Stimulated activated naive B cell treated with anti-CD40 and anti-IgM and Interleukin-4, amounts not matched to agents 10 μg/mL and 1 μg/mL and 100 μg/mL, for 72 hours (primary cell): ENCODE measurements at regions not wholly inside any gene's neighbourhood (a gene's known extent, or its start where the extent isn't known, plus 50 kb on each side); places are given as distances from the start of the nearest gene placed in this dataset.

Experiments used
- ATAC-seq, 2 donors: fragments of 150-1000 bp; cut with Tn5 transposase; replicated peaks; 2 replicates each; pipeline ENCODE4 v1.10.0; 2021; ENCODE audit warnings: moderate library complexity in 1 of 2
- DNase-seq: peaks from one replicate; pipeline ENCODE4 v3.0.0; 2021
- H3K27ac Mint-ChIP-seq: one replicate; pipeline ENCODE4 v1.8.0; 2022; ENCODE audit warnings: mild to moderate bottlenecking, mixed read lengths
- H3K27me3 Mint-ChIP-seq, 2 donors: one replicate each; pipeline ENCODE4 v1.8.0; 2022; ENCODE audit warnings: mixed read lengths in 2 of 2
- H3K36me3 Mint-ChIP-seq, 2 donors: one replicate each; pipeline ENCODE4 v1.8.0; 2022; ENCODE audit warnings: mixed read lengths in 2 of 2, mild to moderate bottlenecking in 1 of 2
- H3K4me1 Mint-ChIP-seq, 2 donors: one replicate each; pipeline ENCODE4 v1.8.0; 2022; ENCODE audit warnings: mixed read lengths in 2 of 2, mild to moderate bottlenecking in 1 of 2
- H3K4me3 Mint-ChIP-seq, 2 donors: one replicate each; pipeline ENCODE4 v1.8.0; 2022; ENCODE audit warnings: mild to moderate bottlenecking in 2 of 2, mixed read lengths in 2 of 2, moderate library complexity in 1 of 2
- H3K9me3 Mint-ChIP-seq, 2 donors: one replicate each; pipeline ENCODE4 v1.8.0; 2022; ENCODE audit warnings: mixed read lengths in 2 of 2, mild to moderate bottlenecking in 1 of 2

GRCh38 chr7:159239028-159239427 lies 94.4 kb upstream of the VIPR2 start:
- no peak overlapping the region for H3K27ac Mint-ChIP-seq
- no peaks in the 10 kb centered on the region for H3K36me3 Mint-ChIP-seq
- no peak overlapping the region for H3K4me3 Mint-ChIP-seq
- no peaks in the 10 kb centered on the region for H3K4me1 Mint-ChIP-seq
- no peaks in the 10 kb centered on the region for H3K9me3 Mint-ChIP-seq
- ATAC-seq, result no peak
- H3K27me3 Mint-ChIP-seq, result peaks cover 23 to 34% of the 10 kb centered on the region in 2 donors
- no peak for DNase-seq

GRCh38 chr7:159238541-159238940 lies 93.9 kb upstream of the VIPR2 start:
- Mint-ChIP-seq H3K4me1 (no peaks in the 10 kb centered on the region), H3K27ac (no peak overlapping the region), H3K36me3 (no peaks in the 10 kb centered on the region), H3K27me3 (peaks cover 23 to 31% of the 10 kb centered on the region in 2 donors), H3K4me3 (no peak overlapping the region), H3K9me3 (no peaks in the 10 kb centered on the region)
- DNase-seq (no peak), ATAC-seq (no peak)

- no peaks in the 10 kb centered on the region for H3K4me1 Mint-ChIP-seq
- H3K27me3 Mint-ChIP-seq, result peaks cover 23 to 31% of the 10 kb centered on the region in 2 donors
- no peak overlapping the region for H3K4me3 Mint-ChIP-seq
- no peak for ATAC-seq
- DNase-seq, result no peak
- H3K9me3 Mint-ChIP-seq, result no peaks in the 10 kb centered on the region
- H3K36me3 Mint-ChIP-seq, result no peaks in the 10 kb centered on the region
- no peak overlapping the region for H3K27ac Mint-ChIP-seq
Observed at GRCh38 chr7:159237022-159237653, 92.5 kb upstream of the VIPR2 start.

DNA sequence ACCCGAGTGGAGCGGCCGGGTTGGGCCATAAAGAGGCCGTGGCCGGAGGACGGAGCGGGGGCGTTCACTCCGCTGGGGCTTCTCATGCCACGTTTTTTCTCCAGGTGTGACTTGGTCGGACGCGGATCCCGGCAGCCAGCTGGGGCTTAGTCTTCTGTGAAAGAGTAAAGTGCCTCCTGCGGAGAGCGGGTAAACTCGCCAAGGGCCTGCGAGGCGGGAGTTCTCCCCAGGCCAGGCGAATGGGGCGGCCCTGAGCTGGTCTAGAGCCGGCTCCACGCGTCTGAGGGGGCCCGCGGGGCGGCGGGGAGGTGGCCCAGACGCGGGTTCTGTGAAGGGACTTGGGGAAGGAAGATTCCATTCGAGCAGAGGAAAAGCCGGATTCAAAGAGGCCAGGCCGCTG lies 86.3 kb upstream of the VIPR2 start:
- H3K27ac Mint-ChIP-seq, result no peak overlapping the region

GRCh38 chr7:159229683-159230475 lies 85.2 kb upstream of the VIPR2 start:
- H3K27ac Mint-ChIP-seq, result no peak overlapping the region
- H3K4me1 Mint-ChIP-seq, result no peaks in the 10 kb centered on the region
- H3K4me3 Mint-ChIP-seq, result no peak overlapping the region
- ATAC-seq (no peak), DNase-seq (no peak)
- no peaks in the 10 kb centered on the region for H3K36me3 Mint-ChIP-seq
- H3K9me3 Mint-ChIP-seq, result no peaks in the 10 kb centered on the region
- peaks cover 5 to 6% of the 10 kb centered on the region in 2 donors for H3K27me3 Mint-ChIP-seq

More for the DNA sequence above, 86.3 kb upstream of the VIPR2 start:
- DNase-seq, result no peak
- Mint-ChIP-seq H3K4me3 (no peak overlapping the region), H3K9me3 (no peaks in the 10 kb centered on the region), H3K4me1 (no peaks in the 10 kb centered on the region), H3K27me3 (peaks cover 2 to 5% of the 10 kb centered on the region in 2 donors), H3K36me3 (no peaks in the 10 kb centered on the region)
- no peak for ATAC-seq

DNA sequence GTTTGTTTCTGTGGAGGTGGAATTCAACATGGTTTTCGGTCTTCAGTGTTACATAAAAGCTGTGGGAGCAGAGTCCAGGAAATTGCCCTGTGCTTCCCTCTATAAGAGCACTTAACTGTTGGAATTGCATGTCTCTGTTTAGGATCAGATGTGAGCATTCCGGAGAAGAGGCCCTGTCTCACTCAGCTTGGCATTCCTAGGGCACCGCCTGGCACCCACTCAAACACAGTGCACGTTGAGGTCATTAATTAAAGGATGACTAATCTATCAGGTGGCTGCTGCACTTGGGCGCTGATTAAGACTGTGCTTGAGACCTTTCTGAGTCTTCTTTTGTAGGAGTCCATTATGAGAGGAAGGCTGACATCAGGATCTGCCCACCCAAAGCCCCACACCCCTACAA lies 82.8 kb upstream of the VIPR2 start:
- no peak for ATAC-seq
- Mint-ChIP-seq H3K27ac (no peak overlapping the region), H3K9me3 (no peaks in the 10 kb centered on the region), H3K4me1 (no peaks in the 10 kb centered on the region), H3K27me3 (peaks cover 5 to 6% of the 10 kb centered on the region in 2 donors), H3K4me3 (no peak overlapping the region), H3K36me3 (no peaks in the 10 kb centered on the region)
- no peak for DNase-seq

GRCh38 chr7:159226011-159226702 lies 81.5 kb upstream of the VIPR2 start:
- H3K4me1 Mint-ChIP-seq, result no peaks in the 10 kb centered on the region
- no peak for ATAC-seq
- H3K27me3 Mint-ChIP-seq, result peaks cover 5 to 6% of the 10 kb centered on the region in 2 donors
- no peak overlapping the region for H3K27ac Mint-ChIP-seq
- no peak for DNase-seq
- no peak overlapping the region for H3K4me3 Mint-ChIP-seq
- no peaks in the 10 kb centered on the region for H3K9me3 Mint-ChIP-seq
- no peaks in the 10 kb centered on the region for H3K36me3 Mint-ChIP-seq

DNA sequence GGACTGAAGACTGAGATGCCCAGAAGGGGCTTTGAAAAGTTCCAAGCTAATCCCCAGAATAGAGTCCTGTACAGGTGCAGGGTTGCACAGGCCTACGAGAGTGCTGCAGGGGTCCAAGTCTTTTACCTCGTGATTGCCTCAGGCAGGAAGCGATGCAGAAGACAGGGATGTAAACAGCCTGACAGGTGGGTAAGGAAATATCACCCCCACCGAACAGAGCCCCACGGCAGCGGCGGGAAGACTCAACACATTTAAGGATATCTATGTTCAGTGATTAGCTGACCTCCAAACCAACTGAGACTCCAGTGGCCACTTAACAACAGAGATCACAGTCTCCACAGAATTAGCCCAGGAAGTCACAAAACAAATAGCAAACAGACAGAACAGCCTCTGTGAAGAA lies 73.9 kb upstream of the VIPR2 start:
- Mint-ChIP-seq H3K27ac (no peak overlapping the region), H3K4me3 (no peak overlapping the region), H3K36me3 (no peaks in the 10 kb centered on the region), H3K4me1 (no peaks in the 10 kb centered on the region), H3K9me3 (no peaks in the 10 kb centered on the region), H3K27me3 (peaks cover 0 to 3% of the 10 kb centered on the region in 2 donors)
- ATAC-seq (no peak), DNase-seq (no peak)

- DNase-seq, result no peak
- no peak overlapping the region for H3K4me3 Mint-ChIP-seq
- no peak overlapping the region for H3K27ac Mint-ChIP-seq
- no peaks in the 10 kb centered on the region for H3K4me1 Mint-ChIP-seq
- no peak for ATAC-seq
- peaks cover 0 to 3% of the 10 kb centered on the region in 2 donors for H3K27me3 Mint-ChIP-seq
- H3K9me3 Mint-ChIP-seq, result no peaks in the 10 kb centered on the region
- no peaks in the 10 kb centered on the region for H3K36me3 Mint-ChIP-seq
Observed at GRCh38 chr7:159218170-159218569, 73.5 kb upstream of the VIPR2 start.

- ATAC-seq (no peak), DNase-seq (no peak)
- Mint-ChIP-seq H3K4me3 (no peak overlapping the region), H3K36me3 (no peaks in the 10 kb centered on the region), H3K27me3 (peaks cover 0 to 3% of the 10 kb centered on the region in 2 donors), H3K4me1 (no peaks in the 10 kb centered on the region), H3K9me3 (no peaks in the 10 kb centered on the region), H3K27ac (no peak overlapping the region)
Observed at GRCh38 chr7:159215076-159215475, 70.4 kb upstream of the VIPR2 start.

DNA sequence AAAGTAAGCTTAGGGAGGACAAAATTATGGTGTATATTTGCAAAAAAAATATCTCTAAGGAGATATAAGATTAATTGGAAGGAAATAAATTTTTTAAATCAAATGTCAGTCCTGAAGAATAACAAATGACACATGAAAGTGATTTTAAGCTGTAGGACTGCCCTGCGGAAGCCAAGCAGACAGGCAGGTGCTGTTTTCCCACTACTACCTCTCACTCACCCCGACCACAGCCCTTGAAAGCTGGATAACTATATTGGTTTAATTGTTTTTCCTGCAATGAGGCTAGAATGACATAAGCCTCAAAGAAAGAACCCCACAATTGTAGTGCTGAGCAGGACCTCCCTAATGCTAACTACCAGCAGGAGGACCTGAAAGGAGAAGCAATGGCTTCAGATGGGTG lies 68.6 kb upstream of the VIPR2 start:
- no peaks in the 10 kb centered on the region for H3K4me1 Mint-ChIP-seq
- H3K4me3 Mint-ChIP-seq, result no peak overlapping the region
- H3K36me3 Mint-ChIP-seq, result no peaks in the 10 kb centered on the region
- H3K27me3 Mint-ChIP-seq, result peaks cover 0 to 3% of the 10 kb centered on the region in 2 donors
- ATAC-seq, result no peak
- no peaks in the 10 kb centered on the region for H3K9me3 Mint-ChIP-seq
- no peak overlapping the region for H3K27ac Mint-ChIP-seq
- no peak for DNase-seq

GRCh38 chr7:159212226-159212625 lies 67.6 kb upstream of the VIPR2 start:
- DNase-seq (no peak), ATAC-seq (no peak)
- Mint-ChIP-seq H3K9me3 (no peaks in the 10 kb centered on the region), H3K27ac (no peak overlapping the region), H3K4me1 (no peaks in the 10 kb centered on the region), H3K27me3 (peaks cover 0 to 3% of the 10 kb centered on the region in 2 donors), H3K4me3 (no peak overlapping the region), H3K36me3 (no peaks in the 10 kb centered on the region)

DNA sequence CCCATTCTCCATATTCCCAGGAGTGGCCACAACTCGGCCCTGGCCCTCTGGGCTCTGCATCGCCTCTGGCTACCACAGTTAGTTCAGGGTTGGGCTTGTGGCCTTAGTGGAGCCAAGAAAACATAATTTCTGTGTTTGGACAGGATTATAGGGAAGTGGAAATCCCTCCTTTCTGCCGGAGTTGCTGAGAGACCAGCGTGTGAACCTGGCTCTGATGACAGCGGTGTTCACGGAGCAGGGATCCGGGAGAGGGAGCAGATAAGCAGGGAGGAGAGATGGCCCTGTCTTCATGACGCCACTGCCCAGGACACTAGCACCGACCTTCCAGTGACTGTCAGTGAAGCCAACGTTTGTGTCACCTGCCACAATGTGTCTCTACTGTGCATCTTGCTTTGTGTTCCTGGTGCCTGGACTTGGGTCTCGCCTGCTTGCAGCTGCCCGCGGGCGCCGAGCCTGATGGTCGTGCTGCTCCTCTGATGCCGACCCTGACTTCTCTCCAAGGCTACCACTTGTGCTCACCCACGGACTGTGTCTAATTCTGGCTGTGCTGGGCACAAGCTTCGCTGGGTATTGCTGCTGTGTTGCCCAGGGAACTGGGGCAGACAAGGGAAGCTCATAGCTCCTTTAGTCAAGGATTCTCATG lies 67.0 kb upstream of the VIPR2 start:
- H3K4me1 Mint-ChIP-seq, result no peaks in the 10 kb centered on the region
- H3K4me3 Mint-ChIP-seq, result no peak overlapping the region

DNA sequence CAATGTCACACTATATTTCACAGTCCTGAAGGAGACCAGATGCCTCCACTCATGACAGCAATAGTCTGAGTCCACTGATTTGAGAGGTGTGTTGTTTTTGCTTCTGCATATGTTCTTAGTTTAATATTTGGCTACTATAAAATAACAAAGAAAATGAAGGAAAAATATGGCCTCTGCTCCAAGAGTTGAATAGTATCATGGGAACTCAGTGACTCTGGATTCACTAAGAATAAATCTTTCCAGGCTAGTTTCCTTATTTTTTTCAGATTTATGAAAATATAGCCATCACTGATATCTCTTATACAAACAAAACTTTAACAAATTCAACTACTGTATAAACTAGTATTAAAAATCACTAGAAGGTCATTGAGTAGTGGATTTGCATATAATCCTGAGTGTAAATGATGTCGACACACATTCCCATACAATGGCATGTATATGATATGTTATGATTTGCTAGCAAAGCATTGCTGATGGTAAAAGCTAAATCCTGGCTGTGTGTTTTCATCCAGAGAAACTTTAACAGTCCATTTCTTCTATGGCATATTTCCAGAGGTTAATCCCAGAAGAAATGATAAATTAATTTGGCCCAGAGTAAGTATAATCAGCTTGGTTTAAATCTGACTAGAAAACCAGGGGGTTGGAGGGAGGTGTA lies 66.0 kb upstream of the VIPR2 start:
- Mint-ChIP-seq H3K4me3 (no peak overlapping the region), H3K4me1 (no peaks in the 10 kb centered on the region), H3K27ac (no peak overlapping the region), H3K9me3 (no peaks in the 10 kb centered on the region), H3K27me3 (peaks cover 0 to 3% of the 10 kb centered on the region in 2 donors), H3K36me3 (no peaks in the 10 kb centered on the region)
- DNase-seq (no peak), ATAC-seq (no peak)

More for the DNA sequence above, 67.0 kb upstream of the VIPR2 start:
- no peak overlapping the region for H3K27ac Mint-ChIP-seq
- ATAC-seq, result no peak
- H3K36me3 Mint-ChIP-seq, result no peaks in the 10 kb centered on the region
- no peak for DNase-seq
- peaks cover 0 to 3% of the 10 kb centered on the region in 2 donors for H3K27me3 Mint-ChIP-seq
- H3K9me3 Mint-ChIP-seq, result no peaks in the 10 kb centered on the region
